Vagina (tissue), 2 donors: ENCODE measurements at regions not wholly inside any gene's neighbourhood (a gene's known extent, or its start where the extent isn't known, plus 50 kb on each side); places are given as distances from the start of the nearest gene placed in this dataset.

ENCODE experiments used
- POLR2A ChIP-seq, 2 donors: fragments of 450-650 bp; IDR thresholded peaks; one replicate each; pipeline ENCODE4 v1.6.1; 2017; ENCODE audit warnings: antibody characterized with exemption in 2 of 2, mild to moderate bottlenecking in 2 of 2, moderate library complexity in 2 of 2
- POLR2AphosphoS5 ChIP-seq, 2 donors: sonication (generic); formaldehyde crosslinking; IDR thresholded peaks; one replicate each; pipeline ENCODE4 v1.9.0; 2017; ENCODE audit warnings: antibody characterized with exemption in 2 of 2, mild to moderate bottlenecking in 2 of 2, low read depth in 1 of 2; ENCODE audit not compliant: insufficient read depth in 1 of 2
- TF ChIP-seq, protein P1 (sequence below), 3 experiments: fragments of 450-650 bp in 2 of 3; fragments of 200-600 bp in 1 of 3; sonication (generic) in 1 of 3; IDR thresholded peaks; one replicate each; pipeline ENCODE4 v1.5.1; 2017 to 2019; ENCODE audit warnings: antibody characterized with exemption in 3 of 3, mild to moderate bottlenecking in 2 of 3, moderate library complexity in 2 of 3

DNA sequence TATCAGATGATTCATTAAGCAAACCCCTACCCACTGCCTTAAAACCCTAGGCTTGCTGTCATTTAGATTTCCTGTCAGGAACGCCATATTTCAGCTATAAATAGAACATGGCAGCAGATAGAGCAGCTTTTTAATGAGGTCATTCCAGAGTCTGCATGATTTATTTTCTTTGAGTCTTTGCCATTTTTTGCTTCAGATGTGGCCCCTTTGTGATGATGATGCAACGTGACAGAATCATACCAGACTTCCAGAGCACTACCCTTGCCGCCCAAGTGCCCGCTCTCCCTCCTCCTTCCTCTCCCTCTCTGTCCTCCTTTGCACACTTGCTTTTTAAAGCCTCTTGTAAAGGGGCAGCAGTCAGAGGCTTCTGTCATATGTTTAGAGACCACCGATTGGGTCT is 55.5 kb upstream of the TRIM67 start:
- TF ChIP-seq POLR2A (IDR thresholded peaks at IDR 0.05), result no peak
- TF ChIP-seq, protein P1, sequence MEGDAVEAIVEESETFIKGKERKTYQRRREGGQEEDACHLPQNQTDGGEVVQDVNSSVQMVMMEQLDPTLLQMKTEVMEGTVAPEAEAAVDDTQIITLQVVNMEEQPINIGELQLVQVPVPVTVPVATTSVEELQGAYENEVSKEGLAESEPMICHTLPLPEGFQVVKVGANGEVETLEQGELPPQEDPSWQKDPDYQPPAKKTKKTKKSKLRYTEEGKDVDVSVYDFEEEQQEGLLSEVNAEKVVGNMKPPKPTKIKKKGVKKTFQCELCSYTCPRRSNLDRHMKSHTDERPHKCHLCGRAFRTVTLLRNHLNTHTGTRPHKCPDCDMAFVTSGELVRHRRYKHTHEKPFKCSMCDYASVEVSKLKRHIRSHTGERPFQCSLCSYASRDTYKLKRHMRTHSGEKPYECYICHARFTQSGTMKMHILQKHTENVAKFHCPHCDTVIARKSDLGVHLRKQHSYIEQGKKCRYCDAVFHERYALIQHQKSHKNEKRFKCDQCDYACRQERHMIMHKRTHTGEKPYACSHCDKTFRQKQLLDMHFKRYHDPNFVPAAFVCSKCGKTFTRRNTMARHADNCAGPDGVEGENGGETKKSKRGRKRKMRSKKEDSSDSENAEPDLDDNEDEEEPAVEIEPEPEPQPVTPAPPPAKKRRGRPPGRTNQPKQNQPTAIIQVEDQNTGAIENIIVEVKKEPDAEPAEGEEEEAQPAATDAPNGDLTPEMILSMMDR (IDR thresholded peaks at IDR 0.05), result no peak
- no peak for TF ChIP-seq POLR2AphosphoS5 (IDR thresholded peaks at IDR 0.05; ENCODE audit: insufficient read depth in 1 of 2, low read depth in 1 of 2)
